WTC11 (cell line): ENCODE measurements at regions not wholly inside any gene's neighbourhood (a gene's known extent, or its start where the extent isn't known, plus 50 kb on each side); places are given as distances from the start of the nearest gene placed in this dataset.
"Not testable (repeated sequence)": the region's sequence is repeated elsewhere in the genome, so short reads cannot be mapped to it uniquely, and the experiment has no call there.

Experiments used
- ATAC-seq: fragments of 200-7000 bp; cut with Tn5 transposase; 2 replicates; pipeline ENCODE4 v1.10.0; 2021; ENCODE audit warnings: mild to moderate bottlenecking, moderate library complexity
- CTCF ChIA-PET: fragments of 300-600 bp; sonication (Branson Sonifier 250); formaldehyde crosslinking; loops from one replicate; lab custom pipeline; 2021; ENCODE audit warnings: antibody characterized with exemption; lab: Charles Lee
- POLR2A ChIA-PET: fragments of 350-600 bp; sonication (Branson Sonifier 250); formaldehyde crosslinking; loops from one replicate; lab custom pipeline; 2021; ENCODE audit warnings: antibody characterized with exemption; lab: Charles Lee
- DNase-seq: peaks from one replicate; pipeline ENCODE4 v3.0.0; 2021; ENCODE audit warnings: low spot score
- H3K27ac Mint-ChIP-seq: 2 replicates; pipeline ENCODE4 v1.8.0; 2021; ENCODE audit warnings: mixed read lengths
- H3K27me3 Mint-ChIP-seq: 2 replicates; pipeline ENCODE4 v1.8.0; 2021; ENCODE audit warnings: low read depth, mild to moderate bottlenecking, moderate library complexity, mixed read lengths
- H3K36me3 Mint-ChIP-seq: 2 replicates; pipeline ENCODE4 v1.8.0; 2021; ENCODE audit warnings: mixed read lengths
- H3K4me1 Mint-ChIP-seq: 2 replicates; pipeline ENCODE4 v1.8.0; 2022; ENCODE audit warnings: mixed read lengths
- H3K4me3 Mint-ChIP-seq: 2 replicates; pipeline ENCODE4 v1.8.0; 2021; ENCODE audit warnings: mild to moderate bottlenecking, moderate library complexity, mixed read lengths
- H3K9me3 Mint-ChIP-seq: 2 replicates; pipeline ENCODE4 v1.8.0; 2021; ENCODE audit warnings: mixed read lengths
- AR ChIP-seq: fragments of 250-450 bp; sonication (Bioruptor Pico); IDR thresholded peaks from 2 replicates; pipeline ENCODE4 v1.9.0; 2021; ENCODE audit warnings: mild to moderate bottlenecking
- EMX1 ChIP-seq: fragments of 250-450 bp; sonication (Bioruptor Pico); IDR thresholded peaks from 2 replicates; pipeline ENCODE4 v1.8.0; 2021; ENCODE audit warnings: mild to moderate bottlenecking
- ERG ChIP-seq: fragments of 250-450 bp; sonication (Bioruptor Pico); IDR thresholded peaks from 2 replicates; pipeline ENCODE4 v1.8.0; 2021; ENCODE audit warnings: mild to moderate bottlenecking
- HMGA2 ChIP-seq: fragments of 250-450 bp; sonication (Bioruptor Pico); IDR thresholded peaks from 2 replicates; pipeline ENCODE4 v1.4.0; 2021; ENCODE audit warnings: mild to moderate bottlenecking, moderate library complexity
- JUN ChIP-seq: sonication (generic); formaldehyde crosslinking; IDR thresholded peaks from 2 replicates; pipeline ENCODE4 v1.8.0; 2023; ENCODE audit warnings: mild to moderate bottlenecking, missing genetic modification reagents
- MLX ChIP-seq: sonication (generic); formaldehyde crosslinking; IDR thresholded peaks from 2 replicates; pipeline ENCODE4 v1.8.1; 2023; ENCODE audit warnings: mild to moderate bottlenecking, missing genetic modification reagents, moderate library complexity
- NFATC4 ChIP-seq: fragments of 250-450 bp; sonication (Bioruptor Pico); IDR thresholded peaks from 2 replicates; pipeline ENCODE4 v1.9.0; 2021; ENCODE audit warnings: mild to moderate bottlenecking
- NR3C1 ChIP-seq: sonication (generic); formaldehyde crosslinking; conservative IDR thresholded peaks from 2 replicates; pipeline ENCODE4 v1.8.1; 2023; ENCODE audit warnings: low read depth, mild to moderate bottlenecking, missing genetic modification reagents
- OVOL2 ChIP-seq: fragments of 250-450 bp; sonication (Bioruptor Pico); IDR thresholded peaks from 2 replicates; pipeline ENCODE4 v1.9.0; 2021; ENCODE audit warnings: mild to moderate bottlenecking, borderline replicate concordance
- PREB ChIP-seq: sonication (generic); formaldehyde crosslinking; IDR thresholded peaks from 2 replicates; pipeline ENCODE4 v1.8.1; 2022; ENCODE audit warnings: mild to moderate bottlenecking, missing genetic modification reagents, moderate library complexity, borderline replicate concordance
- PRRX2 ChIP-seq: fragments of 250-450 bp; sonication (Bioruptor Pico); IDR thresholded peaks from 2 replicates; pipeline ENCODE4 v1.8.0; 2021; ENCODE audit warnings: mild to moderate bottlenecking
- TEAD1 ChIP-seq: sonication (generic); formaldehyde crosslinking; IDR thresholded peaks from 2 replicates; pipeline ENCODE4 v1.8.0; 2022; ENCODE audit warnings: mild to moderate bottlenecking, missing genetic modification reagents
- TEAD4 ChIP-seq: sonication (generic); formaldehyde crosslinking; IDR thresholded peaks from 2 replicates; pipeline ENCODE4 v1.8.0; 2022; ENCODE audit warnings: mild to moderate bottlenecking, missing genetic modification reagents
- ZNF138 ChIP-seq: sonication (generic); formaldehyde crosslinking; conservative IDR thresholded peaks from 2 replicates; pipeline ENCODE4 v1.8.1; 2022; ENCODE audit warnings: mild to moderate bottlenecking, moderate library complexity, missing genetic modification reagents
- ZNF416 ChIP-seq: fragments of 250-450 bp; sonication (Bioruptor Pico); IDR thresholded peaks from 2 replicates; pipeline ENCODE4 v1.9.0; 2021; ENCODE audit warnings: mild to moderate bottlenecking, inconsistent platforms
- ZNF425 ChIP-seq: fragments of 250-450 bp; sonication (Bioruptor Pico); conservative IDR thresholded peaks from 2 replicates; pipeline ENCODE4 v1.9.0; 2021; ENCODE audit warnings: mild to moderate bottlenecking
- ZNF671 ChIP-seq: fragments of 250-450 bp; sonication (Bioruptor Pico); IDR thresholded peaks from 2 replicates; pipeline ENCODE4 v1.8.0; 2021; ENCODE audit warnings: mild to moderate bottlenecking

GRCh38 chr9:74094037-74094436 lies 403.1 kb upstream of the RORB start:
- DNase-seq, CTCF ChIA-PET, H3K27me3 Mint-ChIP-seq, POLR2A ChIA-PET: not testable (repeated sequence)
- peak overlapping the region; percentile 24 for H3K4me3 Mint-ChIP-seq
- ATAC-seq: peak; percentile 1; the same call in 1 of the 2 replicates
- peaks cover 58% of the 10 kb centered on the region for H3K4me1 Mint-ChIP-seq
- H3K36me3 Mint-ChIP-seq: peaks cover 90% of the 10 kb centered on the region
- H3K9me3 Mint-ChIP-seq: peaks cover 39% of the 10 kb centered on the region
- TF ChIP-seq PRRX2 (CRISPR knock-in tag) (peak; percentile 69; the same call in 1 of the 2 replicates), ZNF416 (CRISPR knock-in tag) (peak; percentile 69; the same call in 1 of the 2 replicates), ZNF425 (CRISPR knock-in tag) (peak; percentile 49; the same call in 1 of the 2 replicates), ZNF671 (peak; percentile 85), ERG (CRISPR knock-in tag) (peak; percentile 88; the same call in 1 of the 2 replicates), EMX1 (CRISPR knock-in tag) (peak; percentile 82; the same call in 1 of the 2 replicates), AR (CRISPR knock-in tag) (peak; percentile 91), NFATC4 (CRISPR knock-in tag) (peak; percentile 42)
- H3K27ac Mint-ChIP-seq: peak overlapping the region; percentile 77

- CTCF ChIA-PET: no interaction called here
- no peak overlapping the region for H3K4me3 Mint-ChIP-seq
- peaks cover 51% of the 10 kb centered on the region for H3K4me1 Mint-ChIP-seq
- ATAC-seq: no peak
- peaks cover 46% of the 10 kb centered on the region for H3K9me3 Mint-ChIP-seq
- peak overlapping the region; percentile 59 for H3K27ac Mint-ChIP-seq
- TF ChIP-seq TEAD1 (CRISPR knock-in tag): no peak
- peak; percentile 38; the same call in 1 of the 2 replicates for TF ChIP-seq ZNF425 (CRISPR knock-in tag)
- POLR2A ChIA-PET: no interaction called here
- H3K36me3 Mint-ChIP-seq: peaks cover 90% of the 10 kb centered on the region
- DNase-seq: no peak
- H3K27me3 Mint-ChIP-seq: peaks cover 4% of the 10 kb centered on the region
These were observed 402.4 kb upstream of the RORB start for GRCh38 chr9:74094766-74095165.

GRCh38 chr9:74095925-74096324 lies 401.2 kb upstream of the RORB start:
- Mint-ChIP-seq H3K9me3 (peaks cover 57% of the 10 kb centered on the region), H3K4me3 (no peak overlapping the region), H3K27me3 (peaks cover 12% of the 10 kb centered on the region), H3K27ac (no peak overlapping the region), H3K4me1 (peaks cover 40% of the 10 kb centered on the region), H3K36me3 (peaks cover 90% of the 10 kb centered on the region)
- ATAC-seq (no peak; the same call in 1 of the 2 replicates), DNase-seq (no peak)
- ChIA-PET POLR2A (interaction anchor here (0.6 kb wide), 1 partner anchor 49 kb away, joined by 10 read pairs; no protein-coding TSS in a partner anchor), CTCF (no interaction called here)
- TF ChIP-seq TEAD4 (no peak), NFATC4 (CRISPR knock-in tag) (peak; percentile 53; the same call in 1 of the 2 replicates), MLX (CRISPR knock-in tag) (no peak), NR3C1 (CRISPR knock-in tag) (no peak), HMGA2 (no peak), PREB (no peak), AR (CRISPR knock-in tag) (peak; percentile 75), ZNF138 (CRISPR knock-in tag) (no peak), JUN (CRISPR knock-in tag) (no peak), OVOL2 (CRISPR knock-in tag) (no peak)
